HK-2 (cell line): ENCODE measurements at regions not wholly inside any gene's neighbourhood (a gene's known extent, or its start where the extent isn't known, plus 50 kb on each side); places are given as distances from the start of the nearest gene placed in this dataset.
"Not testable (repeated sequence)": the region's sequence is repeated elsewhere in the genome, so short reads cannot be mapped to it uniquely, and the experiment has no call there.

Experiments used
- DNase-seq: peaks from one replicate; pipeline ENCODE4 v3.0.0-alpha.2; 2018; ENCODE audit not compliant: unreplicated experiment

DNA sequence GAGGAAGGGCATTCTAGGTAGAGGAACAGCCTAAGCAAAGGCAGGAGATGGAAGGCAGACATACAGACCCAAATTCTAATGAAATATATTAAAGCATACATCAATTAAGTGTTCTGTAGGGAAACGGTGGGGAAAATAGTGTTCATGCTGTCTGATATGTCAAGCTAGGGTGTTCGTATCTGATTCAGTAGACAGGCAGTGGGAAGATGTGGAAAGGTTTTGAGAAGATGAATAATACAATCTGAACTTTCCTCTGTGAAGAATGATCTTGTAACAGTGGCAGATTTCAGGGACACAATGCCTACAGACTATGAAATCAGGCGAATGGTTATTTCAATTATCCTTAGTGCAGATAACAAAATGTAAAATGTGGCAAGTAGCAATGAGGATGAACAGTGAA is 594.2 kb downstream of the KCTD12 start:
- DNase-seq = no peak

DNA sequence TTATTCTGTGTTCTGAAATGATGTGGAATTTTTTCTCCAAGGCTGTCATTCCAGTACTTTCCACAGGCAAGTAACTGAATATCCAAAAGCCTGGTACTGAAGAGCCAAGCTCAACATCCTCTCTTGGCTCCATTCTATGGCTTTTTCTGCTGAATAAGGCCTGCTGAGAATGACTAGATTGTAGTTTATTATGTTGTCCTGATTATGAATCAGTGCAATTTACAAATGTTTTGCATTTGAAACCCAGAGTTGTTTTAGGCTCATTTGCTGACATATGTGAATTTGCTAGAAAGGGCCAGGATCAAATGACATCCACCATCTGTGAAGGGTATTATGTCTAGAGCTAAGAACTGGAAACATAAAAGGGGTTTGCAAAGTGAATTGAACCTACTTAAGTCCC is 596.6 kb downstream of the KCTD12 start:
- no peak for DNase-seq

DNA sequence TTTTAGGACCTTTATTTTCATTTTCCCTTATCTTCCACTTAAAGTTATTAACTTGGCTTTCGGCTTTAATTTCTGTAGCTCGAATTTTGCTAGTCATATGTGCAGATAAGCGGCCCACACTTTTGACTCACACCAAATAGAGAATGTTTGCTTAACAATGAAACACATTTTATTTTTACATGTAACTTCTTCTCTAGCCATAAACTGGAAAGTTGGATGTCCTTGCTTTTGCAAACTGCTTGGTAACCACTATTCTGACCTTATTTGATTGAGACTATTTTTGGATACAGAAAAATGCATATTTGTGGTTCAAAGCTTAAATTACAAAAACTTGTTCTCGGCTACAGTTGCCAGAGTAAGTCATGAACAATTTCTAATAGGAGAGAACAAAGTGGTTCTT is 600.0 kb downstream of the KCTD12 start:
- DNase-seq = no peak

DNA sequence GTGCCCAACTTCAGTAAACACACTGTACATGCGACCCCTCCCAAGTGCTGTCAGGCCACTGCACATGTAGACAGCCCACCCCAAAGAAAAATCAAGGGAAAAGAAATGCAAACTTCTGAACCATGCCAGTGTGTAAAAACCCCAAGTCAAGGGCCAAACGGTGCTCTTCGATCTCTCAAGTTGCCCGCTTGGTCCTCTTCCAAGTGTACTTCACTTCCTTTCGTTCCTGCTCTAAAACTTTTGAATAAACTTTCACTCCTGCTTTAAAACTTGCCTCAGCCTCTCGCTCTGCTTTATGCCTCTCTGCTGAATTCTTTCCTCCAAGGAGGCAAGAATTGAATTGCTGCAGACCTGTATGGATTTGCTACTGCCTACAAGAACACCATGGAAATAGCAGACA is 600.7 kb downstream of the KCTD12 start:
- DNase-seq = no peak

DNA sequence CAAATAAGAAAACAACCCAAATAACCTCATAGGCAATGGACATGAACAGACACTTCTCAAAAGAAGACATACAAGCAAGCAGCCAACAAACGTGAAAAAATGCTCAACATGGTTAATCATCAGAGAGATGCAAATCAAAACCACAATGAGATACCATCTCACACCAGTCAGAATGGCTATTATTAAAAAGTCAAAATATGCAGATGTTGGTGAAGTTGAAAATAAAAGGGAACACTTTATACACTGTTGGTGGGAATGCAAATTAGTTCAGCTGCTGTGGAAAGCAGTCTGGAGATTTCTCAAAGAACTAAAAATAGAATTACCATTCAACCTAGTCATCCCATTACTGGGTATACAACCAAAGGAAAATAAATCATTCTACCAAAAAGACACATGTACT is 606.4 kb downstream of the KCTD12 start:
- DNase-seq = not testable (repeated sequence)

DNA sequence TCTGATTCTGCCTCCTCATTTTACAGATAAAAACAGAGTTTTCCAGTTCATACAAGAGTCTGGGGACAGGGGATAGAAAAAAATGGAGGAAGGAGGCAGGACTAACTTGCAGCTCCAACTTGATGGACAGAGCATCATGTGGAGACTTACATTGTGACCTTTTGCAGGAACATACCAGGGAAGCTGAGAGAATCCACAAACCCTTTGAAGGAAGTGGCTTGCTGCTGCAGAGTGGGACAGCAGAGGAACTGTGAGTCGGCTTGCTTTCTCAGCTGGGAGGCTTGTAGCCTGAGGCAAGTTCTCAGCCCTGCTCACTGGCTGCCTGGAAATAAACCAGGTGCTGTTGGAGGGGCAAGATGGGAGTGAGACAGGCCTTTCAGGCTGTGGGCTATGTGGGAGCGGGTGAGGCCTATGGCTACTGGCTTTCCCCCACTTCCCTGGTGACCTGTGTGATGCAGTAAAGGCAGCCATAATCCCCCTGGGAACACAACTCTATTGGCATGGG is 614.4 kb downstream of the KCTD12 start:
- no peak for DNase-seq

DNA sequence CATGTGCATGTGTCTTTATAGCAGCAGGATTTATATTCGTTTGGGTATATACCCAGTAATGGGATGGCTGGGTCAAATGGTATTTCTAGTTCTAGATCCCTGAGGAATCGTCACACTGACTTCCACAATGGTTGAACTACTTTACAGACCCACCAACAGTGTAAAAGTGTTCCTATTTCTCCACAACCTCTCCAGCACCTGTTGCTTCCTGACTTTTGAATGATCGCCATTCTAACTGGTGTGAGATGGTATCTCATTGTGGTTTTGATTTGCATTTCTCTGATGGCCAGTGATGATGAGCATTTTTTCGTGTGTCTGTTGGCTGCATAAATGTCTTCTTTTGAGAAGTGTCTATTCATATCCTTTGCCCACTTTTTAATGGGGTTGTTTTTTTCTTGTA is 617.9 kb downstream of the KCTD12 start:
- DNase-seq = not testable (repeated sequence)

DNA sequence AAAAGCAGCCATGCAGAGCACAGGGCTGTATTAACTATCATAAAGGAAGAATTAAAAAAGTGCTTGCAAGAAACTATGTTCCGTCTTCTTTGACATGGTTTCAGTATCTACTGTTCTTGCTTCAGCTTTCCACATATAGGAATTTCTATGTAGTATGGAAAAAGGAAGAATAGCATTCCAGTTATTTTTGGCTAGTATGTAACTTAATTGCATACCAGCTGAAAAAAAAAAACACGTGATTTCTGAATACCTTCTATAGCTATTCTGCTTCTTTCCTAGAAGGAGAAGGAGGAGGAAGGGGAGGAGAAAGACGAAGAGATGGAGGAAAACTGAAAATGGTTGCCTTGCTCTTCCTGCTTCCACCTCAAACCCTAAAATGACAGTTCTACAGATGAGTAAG is 619.0 kb downstream of the KCTD12 start:
- DNase-seq = no peak

DNA sequence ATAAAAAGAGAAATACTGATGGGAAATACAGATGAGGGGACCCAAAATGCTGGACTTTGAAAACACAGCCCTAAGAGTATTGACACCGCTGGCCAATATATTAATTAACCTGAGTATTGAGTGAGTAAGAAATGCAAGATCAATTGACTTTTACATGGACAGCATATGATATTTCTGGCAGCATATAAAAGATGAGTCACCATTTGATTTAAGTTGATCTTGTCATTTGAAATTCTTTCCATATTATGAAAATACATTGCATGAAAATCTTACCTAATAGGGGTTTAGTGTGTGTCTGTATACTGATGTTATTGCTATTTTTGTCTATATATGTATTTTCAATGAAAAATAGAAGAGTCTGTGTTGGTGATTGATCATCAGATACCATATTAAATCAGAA is 619.6 kb downstream of the KCTD12 start:
- no peak for DNase-seq

DNA sequence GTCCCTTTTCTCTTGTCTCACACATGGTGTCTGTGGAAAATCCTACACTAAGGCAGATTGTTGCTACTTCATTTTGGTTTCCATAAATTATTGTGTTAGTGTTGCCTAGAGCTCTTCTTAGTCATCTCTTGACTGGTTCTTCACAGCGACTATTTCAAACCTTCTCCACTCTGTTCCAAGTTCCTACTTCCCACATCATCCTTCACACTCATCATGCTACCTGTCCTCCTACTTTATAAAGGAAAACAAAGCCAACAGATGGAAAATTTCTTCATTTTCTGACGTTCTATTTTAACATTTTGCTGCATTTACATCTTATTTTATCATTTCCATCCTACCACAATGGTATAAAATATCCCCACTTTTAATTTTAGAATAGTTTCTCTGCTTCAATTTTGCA is 614.1 kb downstream of the LMO7 start:
- no peak for DNase-seq

DNA sequence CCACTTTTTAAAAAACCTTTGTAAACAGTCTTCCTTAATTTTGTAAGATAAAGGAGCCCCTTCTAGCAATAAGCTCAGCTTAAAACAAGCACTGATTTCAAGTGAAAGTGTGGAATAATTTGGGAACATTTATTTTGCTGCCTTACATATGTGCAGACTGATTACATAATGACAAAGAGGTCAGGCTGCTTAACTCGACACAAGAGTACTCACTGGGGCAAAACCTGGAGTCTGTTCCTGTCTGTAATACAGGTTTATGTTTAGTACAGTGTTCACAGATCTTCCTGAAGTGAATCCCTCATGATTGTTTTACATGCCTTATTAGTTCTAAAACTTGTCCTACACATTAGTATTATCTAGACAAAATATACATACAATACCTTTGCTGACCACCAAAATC is 609.8 kb downstream of the LMO7 start:
- DNase-seq = no peak

DNA sequence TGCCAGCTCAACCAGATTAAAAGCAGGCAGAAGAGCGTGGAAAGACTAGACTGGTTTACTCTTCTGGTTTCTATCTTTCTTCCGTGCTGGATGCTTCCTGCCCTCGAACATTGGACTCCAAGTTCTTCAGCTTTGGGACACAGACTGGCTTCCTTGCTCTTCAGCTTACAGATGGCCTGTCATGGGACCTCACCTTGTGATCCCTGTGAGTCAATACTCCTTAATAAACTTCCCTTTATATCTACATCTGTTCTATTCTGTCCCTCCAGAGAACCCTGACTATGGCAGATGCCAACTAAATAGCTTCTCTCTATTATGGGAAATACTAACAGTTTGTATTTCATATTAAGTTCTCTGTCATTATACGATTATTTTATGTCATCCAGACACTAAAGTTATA is 609.1 kb downstream of the LMO7 start:
- DNase-seq = no peak

DNA sequence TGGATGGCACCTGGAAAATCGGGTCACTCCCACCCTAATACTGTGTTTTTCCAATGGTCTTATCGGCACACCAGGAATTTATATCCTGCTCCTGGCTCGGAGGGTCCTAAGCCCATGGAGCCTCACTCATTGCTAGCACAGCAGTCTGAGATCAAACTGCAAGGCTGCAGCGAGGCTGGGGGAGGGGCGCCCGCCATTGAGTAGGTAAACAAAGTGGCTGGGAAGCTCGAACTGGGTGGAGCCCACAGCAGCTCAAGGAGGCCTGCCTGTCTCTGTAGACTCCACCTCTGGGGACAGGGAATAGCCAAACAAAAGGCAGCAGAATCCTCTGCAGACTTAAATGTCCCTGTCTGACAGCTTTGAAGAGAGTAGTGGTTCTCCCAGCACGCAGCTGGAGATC is 607.0 kb downstream of the LMO7 start:
- not testable (repeated sequence) for DNase-seq

DNA sequence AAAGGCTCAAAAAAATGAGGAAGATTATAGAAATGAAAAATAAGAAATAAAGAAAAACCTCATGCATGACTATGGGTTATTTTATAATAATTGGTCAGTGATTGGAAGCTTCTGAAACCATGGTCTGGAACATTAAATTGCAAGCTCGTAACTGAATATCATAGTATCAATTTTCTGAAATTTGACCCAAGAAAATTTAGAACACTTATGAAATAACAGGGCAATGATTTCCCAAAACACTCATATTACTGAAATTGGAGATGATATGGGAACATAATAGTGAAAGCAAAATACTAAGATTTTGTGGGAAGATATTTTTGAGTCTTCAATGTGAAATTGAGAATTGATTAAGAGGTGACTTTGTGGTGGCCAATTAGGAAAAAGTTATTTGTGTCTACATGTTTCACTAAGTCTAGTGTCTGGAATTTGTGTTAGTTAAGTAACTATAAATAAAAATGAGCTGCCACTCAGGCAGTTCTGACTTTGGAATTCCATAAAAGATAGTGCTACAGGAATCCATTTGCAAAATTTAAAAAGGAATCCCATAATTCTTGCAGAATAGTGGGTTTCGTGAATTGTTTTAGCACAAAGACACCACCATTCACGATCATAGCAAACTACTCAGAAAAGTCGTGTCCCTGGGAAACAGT is 603.0 kb downstream of the LMO7 start:
- no peak for DNase-seq

DNA sequence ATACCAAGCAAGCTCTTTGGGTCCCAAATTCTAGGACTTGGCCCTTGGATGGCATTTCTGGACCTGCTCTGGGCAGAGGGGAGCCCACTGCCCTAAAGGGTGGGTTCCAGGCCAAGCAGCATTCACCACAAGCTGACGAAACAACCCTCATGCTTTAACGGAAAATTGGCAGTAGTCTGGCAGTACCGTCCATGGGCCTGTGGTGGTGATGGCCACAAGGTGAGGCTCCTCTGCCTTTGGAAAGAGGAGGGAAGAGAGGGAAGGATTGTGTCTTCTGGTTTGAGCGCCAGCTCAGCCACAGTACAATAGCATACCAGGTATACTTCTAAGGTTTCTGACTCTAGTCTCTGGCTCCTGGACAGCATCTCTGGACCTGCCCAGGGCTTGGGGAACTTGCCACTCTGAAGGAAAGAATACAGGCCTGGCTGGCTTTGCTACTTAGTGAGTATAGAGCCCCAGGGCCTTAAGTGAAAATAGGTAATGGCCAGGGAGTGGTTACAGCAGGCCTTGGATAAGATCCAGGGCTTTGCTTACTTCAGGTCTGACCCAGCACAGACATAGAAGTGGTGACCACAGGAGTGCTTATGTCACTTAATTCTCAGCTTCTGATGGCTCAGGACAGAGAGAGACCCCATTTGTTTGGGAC is 595.5 kb downstream of the LMO7 start:
- no peak for DNase-seq

DNA sequence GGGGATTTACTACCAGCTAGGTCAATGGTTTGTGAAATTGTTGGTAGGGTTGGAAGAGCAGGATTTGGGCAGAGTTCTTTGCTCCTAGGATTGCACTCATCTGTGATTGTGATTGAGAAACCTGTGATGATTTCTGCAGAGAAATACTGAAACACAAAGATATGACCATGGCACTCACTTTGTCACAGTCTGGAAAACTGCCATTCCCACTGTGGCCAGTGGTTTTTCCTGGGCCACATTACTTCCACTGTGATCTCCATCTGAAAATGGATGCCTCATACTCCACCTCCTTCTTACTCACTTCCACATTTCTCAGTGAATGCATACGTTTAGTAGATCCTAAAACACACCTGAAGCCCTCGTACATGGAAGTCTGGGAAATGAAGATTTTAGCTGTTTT is 593.2 kb downstream of the LMO7 start:
- no peak for DNase-seq

DNA sequence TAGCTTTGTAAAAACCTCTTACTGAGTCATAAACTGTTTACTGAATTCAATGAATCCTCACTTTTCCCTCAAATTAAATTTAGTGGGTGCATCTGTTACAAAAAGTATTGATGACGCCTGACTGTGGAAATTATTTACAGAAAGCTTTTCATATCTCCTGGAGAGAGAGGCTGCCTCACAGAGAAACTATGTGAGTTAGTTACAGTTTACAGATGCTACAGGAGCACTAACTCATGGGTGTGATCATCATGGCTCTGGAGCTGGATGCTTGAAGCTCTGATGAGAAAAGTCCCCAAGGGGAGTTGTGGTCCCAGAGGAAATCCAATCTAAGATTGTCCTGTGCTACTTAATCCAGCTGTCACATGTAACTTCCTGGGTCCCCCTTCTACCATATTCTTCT is 590.8 kb downstream of the LMO7 start:
- DNase-seq = no peak

DNA sequence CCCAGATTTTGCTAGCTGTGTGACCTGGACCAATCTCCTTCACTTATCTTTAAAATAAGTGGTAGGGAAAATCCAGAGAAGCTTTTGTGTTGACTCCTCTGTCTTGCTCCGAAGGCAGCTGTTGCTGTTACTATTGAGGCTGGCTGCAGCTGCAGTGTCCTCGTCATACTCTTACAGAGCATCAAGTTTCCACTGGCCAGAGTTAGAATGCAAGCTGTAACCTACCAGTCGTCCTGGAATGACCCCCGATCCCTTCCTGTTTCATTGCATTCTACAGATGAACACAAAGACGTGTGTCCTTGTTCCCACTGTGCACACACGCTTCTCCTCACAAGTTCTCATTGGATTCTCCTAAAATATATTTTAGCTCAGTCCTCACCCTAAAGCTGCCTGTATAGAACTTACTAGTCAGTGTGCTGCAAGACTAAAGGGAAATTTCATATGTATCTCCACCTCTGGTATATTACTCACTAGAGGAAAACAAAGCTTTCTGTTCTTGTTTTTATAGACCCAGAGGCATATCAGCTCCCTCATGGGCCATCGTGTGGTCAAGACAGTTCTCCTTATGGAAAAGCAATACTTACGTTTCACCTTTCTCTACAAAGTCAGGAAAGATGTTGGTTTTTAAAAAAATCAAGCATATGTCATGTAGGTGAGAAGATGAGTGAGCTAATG is 589.8 kb downstream of the LMO7 start:
- no peak for DNase-seq

DNA sequence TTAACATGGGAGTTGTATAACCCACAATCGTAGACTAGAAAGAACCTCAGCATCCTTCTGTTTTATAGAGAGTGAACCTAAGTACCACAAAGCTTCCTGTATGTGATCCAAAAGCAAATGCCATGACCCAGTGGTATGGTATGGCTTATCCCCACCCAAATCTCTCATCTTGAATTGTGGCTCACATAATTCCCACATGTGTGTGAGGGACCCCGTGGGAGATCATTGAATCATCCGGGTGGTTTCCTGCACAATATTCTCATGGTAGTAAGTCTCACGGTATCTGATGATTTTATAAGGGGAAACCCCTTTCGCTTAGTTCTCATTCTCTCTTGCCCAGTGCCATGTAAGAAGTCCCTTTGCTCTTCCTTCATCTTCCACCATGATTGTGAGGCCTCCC is 587.9 kb downstream of the LMO7 start:
- DNase-seq = no peak

DNA sequence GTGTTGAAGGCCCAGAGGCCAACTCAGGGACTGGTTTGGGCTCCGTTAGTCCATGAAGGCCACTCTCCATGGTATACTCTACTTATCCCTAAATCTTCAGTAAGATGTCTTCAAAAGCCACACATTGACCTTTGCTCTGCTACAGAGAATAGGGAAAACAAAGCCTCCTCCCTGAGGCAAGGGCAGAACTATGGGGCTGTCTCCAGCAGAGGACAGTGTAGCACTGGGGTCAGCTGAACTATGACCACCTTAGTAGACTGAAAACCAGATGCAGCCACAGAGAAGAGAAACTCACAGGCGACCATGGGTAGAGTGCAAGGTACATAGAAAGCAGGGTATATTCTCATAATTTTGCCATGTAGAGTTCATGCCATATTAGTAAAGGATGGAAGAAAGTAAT is 587.4 kb downstream of the LMO7 start:
- DNase-seq = no peak

DNA sequence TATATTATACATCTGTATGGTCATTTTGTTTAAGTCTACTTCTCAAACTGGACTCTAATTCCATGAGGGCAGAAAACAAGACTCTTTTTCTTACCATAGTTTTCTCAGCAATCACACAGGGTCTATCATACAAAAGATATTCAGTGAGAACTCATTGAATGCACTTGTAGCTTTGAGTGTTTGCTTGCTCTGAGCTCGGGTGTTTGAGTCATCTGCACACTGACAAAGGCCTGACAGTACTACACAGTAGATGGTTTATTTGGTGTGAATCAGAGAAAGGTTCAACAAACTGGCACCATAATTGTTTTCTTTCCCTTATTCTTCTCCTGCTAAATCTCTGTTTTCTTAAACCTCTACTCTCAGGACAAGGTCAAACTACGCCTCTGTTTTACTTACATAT is 586.4 kb downstream of the LMO7 start:
- DNase-seq = no peak

DNA sequence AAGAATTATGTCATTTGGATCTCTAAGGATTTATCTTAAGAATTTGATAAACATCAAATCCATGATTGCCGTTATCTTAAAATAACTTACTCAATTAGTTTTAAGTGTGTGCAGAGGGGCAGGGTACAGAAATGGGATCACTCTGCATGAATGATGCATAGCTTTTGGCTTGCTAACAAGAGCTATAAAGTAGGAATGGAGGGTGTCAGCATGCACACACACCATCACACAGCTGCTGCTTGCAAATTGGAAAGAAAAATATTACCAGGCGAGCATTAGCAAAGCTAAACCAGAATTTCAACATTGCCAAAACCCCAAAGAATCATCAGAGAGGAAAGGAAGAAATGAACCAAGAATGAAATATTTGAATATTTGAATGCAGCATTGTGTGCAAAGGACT is 580.6 kb downstream of the LMO7 start:
- no peak for DNase-seq

DNA sequence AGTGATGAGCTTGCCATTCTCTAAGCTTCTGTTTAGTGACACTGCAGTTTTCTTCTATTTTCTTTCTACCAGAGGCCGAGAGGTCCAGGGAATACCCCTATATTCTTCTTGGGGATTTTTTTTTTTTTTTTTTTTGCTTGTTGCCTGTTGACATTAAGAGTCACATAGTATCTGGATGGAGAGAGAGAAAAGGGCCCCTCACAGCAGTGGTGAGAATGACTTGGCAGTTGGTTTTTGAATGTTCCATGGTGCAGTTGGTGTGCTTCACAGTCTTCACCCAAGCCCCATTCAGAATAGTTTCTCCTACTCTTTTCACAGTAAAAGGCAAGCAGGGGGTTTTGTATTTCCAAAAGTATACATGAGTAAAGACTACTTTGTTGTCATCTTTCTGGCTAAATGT is 577.9 kb downstream of the LMO7 start:
- DNase-seq = no peak
